A673 (cell line): ENCODE measurements at regions not wholly inside any gene's neighbourhood (a gene's known extent, or its start where the extent isn't known, plus 50 kb on each side); places are given as distances from the start of the nearest gene placed in this dataset.

Source experiments
- BruUV-seq: library from RNA; stranded (reverse); fragments of 400-500 nt; replicated peaks from 2 replicates; lab custom pipeline; 2021; lab: Mats Ljungman, UMichigan
- CTCF ChIA-PET: fragments of 300-600 bp; sonication (Branson Sonifier 250); formaldehyde crosslinking; loops from one replicate; lab custom pipeline; 2022; ENCODE audit warnings: antibody characterized with exemption; lab: Charles Lee
- POLR2A ChIA-PET: fragments of 300-600 bp; sonication (Branson Sonifier 250); formaldehyde crosslinking; loops from one replicate; lab custom pipeline; 2022; ENCODE audit warnings: antibody characterized with exemption; ENCODE audit not compliant: low non-redundant PET; lab: Charles Lee
- DNase-seq: peaks from one replicate; pipeline ENCODE4 v3.0.0-alpha.2; 2015; ENCODE audit warnings: low spot score
- H3K27ac ChIP-seq: fragments of 200-600 bp; sonication (generic); 2 replicates; pipeline ENCODE4 v1.5.1; 2016; ENCODE audit warnings: mixed run types, low read depth, mild to moderate bottlenecking, mixed read lengths, antibody characterized with exemption, low read length; ENCODE audit not compliant: poor library complexity, severe bottlenecking
- H3K27me3 ChIP-seq: fragments of 200-600 bp; sonication (generic); replicated peaks from 2 replicates; pipeline ENCODE4 v1.6.1; 2017; ENCODE audit warnings: mixed run types, low read depth, mild to moderate bottlenecking, mixed read lengths, antibody characterized with exemption, low read length; ENCODE audit not compliant: insufficient read depth, poor library complexity
- H3K36me3 ChIP-seq: fragments of 200-600 bp; sonication (generic); 2 replicates; pipeline ENCODE4 v1.6.1; 2016; ENCODE audit warnings: mixed run types, mild to moderate bottlenecking, mixed read lengths, antibody characterized with exemption, low read length; ENCODE audit not compliant: insufficient read depth, poor library complexity, severe bottlenecking
- H3K4me1 ChIP-seq: fragments of 200-600 bp; sonication (generic); 2 replicates; pipeline ENCODE4 v1.6.1; 2017; ENCODE audit warnings: mixed run types, mild to moderate bottlenecking, mixed read lengths, antibody characterized with exemption, low read length; ENCODE audit not compliant: insufficient read depth, poor library complexity, severe bottlenecking
- H3K4me3 ChIP-seq: fragments of 200-600 bp; sonication (generic); 2 replicates; pipeline ENCODE4 v1.5.1; 2016; ENCODE audit warnings: low read depth, mixed run types, mild to moderate bottlenecking, mixed read lengths, low read length; ENCODE audit not compliant: poor library complexity, severe bottlenecking
- H3K9me3 ChIP-seq: fragments of 200-600 bp; sonication (generic); 2 replicates; pipeline ENCODE4 v1.6.1; 2016; ENCODE audit warnings: mixed run types, low read depth, mild to moderate bottlenecking, mixed read lengths, antibody characterized with exemption, low read length; ENCODE audit not compliant: poor library complexity, severe bottlenecking
- CTCF ChIP-seq: fragments of 300-800, 200-600 bp; sonication (generic); conservative IDR thresholded peaks from 2 replicates; pipeline ENCODE4 v1.5.1; 2017; ENCODE audit warnings: low read depth, mild to moderate bottlenecking, antibody characterized with exemption, low read length, moderate library complexity, mixed read lengths
- EZH2 ChIP-seq: fragments of 200-600 bp; sonication (generic); IDR thresholded peaks from 2 replicates; pipeline ENCODE4 v1.6.1; 2017; ENCODE audit warnings: borderline replicate concordance, low read depth, mild to moderate bottlenecking, mixed read lengths, antibody characterized with exemption, low read length; ENCODE audit not compliant: poor library complexity, severe bottlenecking
- intact Hi-C: fragments of 100-400 bp; cut with micrococcal nuclease; formaldehyde crosslinking; loops from one replicate; pipeline ENCODE4 v1.10.0; 2022; ENCODE audit not compliant: unreplicated experiment

- Histone ChIP-seq H3K9me3 (peaks cover 6% of the 10 kb centered on the region), H3K36me3 (no peaks in the 10 kb centered on the region), H3K4me1 (no peaks in the 10 kb centered on the region), H3K4me3 (no peak overlapping the region), H3K27ac (no peak overlapping the region), H3K27me3 (no peaks in the 10 kb centered on the region)
- intact Hi-C loops: no loop called here
- POLR2A ChIA-PET: no interaction called here
- no TSS peak for BruUV-seq
- CTCF ChIA-PET: no interaction called here
- no peak for DNase-seq
- TF ChIP-seq EZH2 (no peak), CTCF (no peak)
These were observed 1095.4 kb upstream of the EEF2KMT start for GRCh38 chr16:6192984-6193383.

DNA sequence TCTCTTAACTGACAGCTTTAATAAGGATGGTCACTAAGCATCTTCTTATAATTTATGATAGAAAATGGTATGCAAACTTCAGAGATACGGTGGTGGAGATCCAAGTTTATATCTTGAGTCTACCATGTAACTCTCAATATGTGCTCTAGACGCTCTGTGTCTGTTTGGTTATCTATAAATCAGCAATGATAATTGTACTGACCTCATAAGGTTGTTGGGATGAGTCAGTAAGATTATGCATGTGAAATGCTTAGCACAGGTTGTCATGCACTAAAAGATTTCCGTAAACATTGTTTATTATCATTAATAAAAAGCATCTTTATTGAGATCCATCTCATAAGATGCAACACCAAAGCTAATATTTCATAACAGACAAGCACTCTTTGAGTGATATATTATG is 1094.9 kb upstream of the EEF2KMT start:
- TF ChIP-seq EZH2: no peak
- no peak for TF ChIP-seq CTCF
- Histone ChIP-seq H3K27ac (no peak overlapping the region), H3K9me3 (peaks cover 6% of the 10 kb centered on the region), H3K4me1 (no peaks in the 10 kb centered on the region), H3K36me3 (no peaks in the 10 kb centered on the region), H3K27me3 (no peaks in the 10 kb centered on the region), H3K4me3 (no peak overlapping the region)
- no peak for DNase-seq
- BruUV-seq: no TSS peak
- ChIA-PET CTCF (no interaction called here), POLR2A (no interaction called here)
- intact Hi-C loops: no loop called here

- H3K9me3 ChIP-seq: peaks cover 6% of the 10 kb centered on the region
- no peak overlapping the region for H3K27ac ChIP-seq
- no TSS peak for BruUV-seq
- intact Hi-C loops: no loop called here
- ChIA-PET CTCF (no interaction called here), POLR2A (no interaction called here)
- H3K27me3 ChIP-seq: no peaks in the 10 kb centered on the region
- no peak for DNase-seq
- H3K36me3 ChIP-seq: no peaks in the 10 kb centered on the region
- no peaks in the 10 kb centered on the region for H3K4me1 ChIP-seq
- no peak overlapping the region for H3K4me3 ChIP-seq
- TF ChIP-seq CTCF (no peak), EZH2 (no peak)
These were observed 1093.2 kb upstream of the EEF2KMT start for GRCh38 chr16:6190776-6191175.
